GM18873 (cell line): ENCODE measurements at regions not wholly inside any gene's neighbourhood (a gene's known extent, or its start where the extent isn't known, plus 50 kb on each side); places are given as distances from the start of the nearest gene placed in this dataset.

ENCODE experiments used
- ATAC-seq: cut with Tn5 transposase; IDR thresholded peaks from one replicate; pipeline ENCODE4 v1.9.1; 2021; ENCODE audit warnings: mild to moderate bottlenecking, moderate library complexity, moderate number of reproducible peaks; ENCODE audit not compliant: unreplicated experiment, low FRiP score

- ATAC-seq, result no peak
These were observed 1248.7 kb downstream of the PCDH7 start for GRCh38 chr4:31968842-31969241.

GRCh38 chr4:31974490-31975002 lies 1254.4 kb downstream of the PCDH7 start:
- ATAC-seq, result no peak

GRCh38 chr4:31979988-31980387 lies 1259.8 kb downstream of the PCDH7 start:
- ATAC-seq, result no peak

GRCh38 chr4:31983246-31983645 lies 1263.1 kb downstream of the PCDH7 start:
- ATAC-seq, result no peak

- no peak for ATAC-seq
These were observed 1263.5 kb downstream of the PCDH7 start for GRCh38 chr4:31983677-31984076.

GRCh38 chr4:31984872-31985271 lies 1264.7 kb downstream of the PCDH7 start:
- no peak for ATAC-seq

GRCh38 chr4:31995943-31996901 lies 1276.1 kb downstream of the PCDH7 start:
- ATAC-seq, result no peak

- ATAC-seq, result no peak
These were observed 1278.6 kb downstream of the PCDH7 start for GRCh38 chr4:31998807-31999206.

- no peak for ATAC-seq
These were observed 1279.7 kb downstream of the PCDH7 start for GRCh38 chr4:31999848-32000247.

- no peak for ATAC-seq
These were observed 1280.8 kb downstream of the PCDH7 start for GRCh38 chr4:32000846-32001488.

GRCh38 chr4:32002037-32002747 lies 1282.0 kb downstream of the PCDH7 start:
- ATAC-seq, result no peak

GRCh38 chr4:32003548-32003947 lies 1283.4 kb downstream of the PCDH7 start:
- ATAC-seq, result no peak

- ATAC-seq, result no peak
These were observed 1290.1 kb downstream of the PCDH7 start for GRCh38 chr4:32010221-32010620.

- ATAC-seq, result no peak
These were observed 1301.9 kb downstream of the PCDH7 start for GRCh38 chr4:32022071-32022470.

GRCh38 chr4:32025851-32026459 lies 1305.8 kb downstream of the PCDH7 start:
- ATAC-seq, result no peak

- ATAC-seq, result no peak
These were observed 1310.2 kb downstream of the PCDH7 start for GRCh38 chr4:32030406-32030805.

- no peak for ATAC-seq
These were observed 1310.9 kb downstream of the PCDH7 start for GRCh38 chr4:32031026-32031425.

- no peak for ATAC-seq
These were observed 1312.0 kb downstream of the PCDH7 start for GRCh38 chr4:32032136-32032672.

- no peak for ATAC-seq
These were observed 1317.2 kb downstream of the PCDH7 start for GRCh38 chr4:32037399-32037798.
